ENCODE measurements at regions not wholly inside any gene's neighbourhood (a gene's known extent, or its start where the extent isn't known, plus 50 kb on each side); places are given as distances from the start of the nearest gene placed in this dataset.
"Not testable (repeated sequence)": the region's sequence is repeated elsewhere in the genome, so short reads cannot be mapped to it uniquely, and the experiment has no call there.

DNA sequence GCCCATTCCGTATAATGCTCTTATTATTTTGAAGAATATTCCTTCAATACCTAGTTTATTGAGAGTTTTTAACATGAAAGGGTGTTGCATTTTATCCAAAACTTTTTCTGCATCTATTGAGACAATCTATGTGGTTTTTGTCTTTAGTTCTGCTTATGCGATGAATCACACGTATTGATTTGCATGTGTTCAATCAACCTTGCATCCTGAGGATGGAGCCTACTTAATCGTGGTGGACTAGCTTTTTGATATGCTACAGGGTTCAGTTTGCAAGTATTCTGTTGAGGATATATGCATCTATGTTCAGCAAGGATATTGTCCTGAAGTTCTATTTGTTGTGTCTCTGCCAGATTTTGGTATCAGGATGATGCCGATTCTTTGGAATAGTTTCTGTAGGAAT is 1070.3 kb upstream of the CDH18 start:
- DNase-seq (ENCODE audit: low read depth) = no peak

- DNase-seq (ENCODE audit: low read depth) = no peak
Observed at GRCh38 chr5:21051945-21052344, 1063.9 kb upstream of the CDH18 start.

GRCh38 chr5:21049901-21050300 is 1061.9 kb upstream of the CDH18 start:
- no peak for DNase-seq (ENCODE audit: low read depth)

DNA sequence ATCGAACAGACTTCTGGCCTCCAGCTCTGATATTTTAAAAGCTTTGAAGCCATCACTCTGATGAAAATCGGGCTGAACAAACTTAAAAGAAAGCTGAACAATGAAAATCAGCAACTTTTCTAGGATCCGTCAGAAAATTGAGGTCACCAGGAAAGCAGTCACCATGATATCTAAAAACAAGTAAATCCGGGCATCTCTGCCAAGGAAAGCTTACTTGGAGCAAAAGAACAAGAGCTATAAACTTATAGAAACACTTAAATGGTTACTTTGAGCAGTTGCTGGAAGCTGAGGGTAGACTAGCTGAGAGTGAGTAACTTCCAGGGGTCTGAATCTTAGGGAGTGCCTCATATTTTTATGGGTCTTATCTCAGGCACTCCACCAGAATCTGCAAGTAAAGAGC is 1043.0 kb upstream of the CDH18 start:
- no peak for DNase-seq (ENCODE audit: low read depth)

GRCh38 chr5:21024966-21025365 is 1037.0 kb upstream of the CDH18 start:
- DNase-seq (ENCODE audit: low read depth) = no peak

DNA sequence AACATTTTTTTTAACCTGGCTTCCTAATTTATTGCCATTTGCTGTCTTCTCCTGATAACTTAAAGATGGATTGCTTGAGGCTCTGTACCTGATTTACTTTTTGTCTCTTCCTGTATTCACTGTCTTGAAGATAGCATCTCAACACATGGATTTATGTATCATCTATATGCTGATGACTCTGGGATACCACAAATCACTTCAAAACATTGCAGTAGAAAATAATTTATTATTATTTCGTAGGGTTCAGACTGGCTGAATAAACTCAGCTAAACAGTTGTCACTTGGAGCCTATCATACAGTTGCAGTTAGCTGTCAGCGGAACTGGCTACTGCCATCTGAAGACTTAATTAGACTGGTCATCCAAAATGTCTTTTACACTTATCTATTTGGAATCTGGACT is 1025.2 kb upstream of the CDH18 start:
- DNase-seq (ENCODE audit: low read depth) = no peak

DNA sequence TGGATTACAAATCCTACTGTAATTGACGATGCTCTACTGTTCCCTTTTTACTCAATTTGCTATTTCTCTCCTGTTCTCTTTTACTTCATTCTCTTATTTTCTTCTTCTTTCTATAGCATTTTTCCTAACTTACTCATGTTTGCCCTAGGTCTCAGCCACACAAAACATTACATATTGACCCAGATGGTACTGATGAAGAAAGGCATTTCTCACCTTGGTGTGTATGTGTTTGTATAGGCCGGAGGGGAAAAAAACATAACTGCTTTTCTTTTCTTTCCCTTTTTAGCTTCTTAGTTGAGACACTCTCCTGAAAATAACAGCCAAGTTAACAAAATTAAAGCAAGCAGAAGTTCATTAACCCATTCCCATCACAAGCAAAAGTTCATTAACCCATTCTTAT is 1019.8 kb upstream of the CDH18 start:
- no peak for DNase-seq (ENCODE audit: low read depth)

DNA sequence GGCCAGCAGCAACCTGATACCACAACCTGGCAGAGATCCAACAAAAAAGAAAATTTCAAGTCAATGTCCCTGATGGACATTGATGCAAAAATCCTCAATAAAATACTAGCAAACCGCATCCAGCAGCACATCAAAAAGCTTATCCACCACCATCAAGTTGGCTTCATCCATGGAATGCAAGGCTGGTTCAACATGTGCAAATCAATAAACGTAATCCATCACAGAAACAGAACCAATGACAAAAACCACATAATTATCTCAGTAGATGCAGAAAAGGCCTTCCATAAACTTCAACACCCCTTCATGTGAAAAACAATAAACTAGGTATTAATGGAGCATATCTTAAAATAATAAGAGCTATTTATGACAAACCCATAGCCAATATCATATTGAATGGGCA is 1000.9 kb upstream of the CDH18 start:
- not testable (repeated sequence) for DNase-seq (ENCODE audit: low read depth)

DNA sequence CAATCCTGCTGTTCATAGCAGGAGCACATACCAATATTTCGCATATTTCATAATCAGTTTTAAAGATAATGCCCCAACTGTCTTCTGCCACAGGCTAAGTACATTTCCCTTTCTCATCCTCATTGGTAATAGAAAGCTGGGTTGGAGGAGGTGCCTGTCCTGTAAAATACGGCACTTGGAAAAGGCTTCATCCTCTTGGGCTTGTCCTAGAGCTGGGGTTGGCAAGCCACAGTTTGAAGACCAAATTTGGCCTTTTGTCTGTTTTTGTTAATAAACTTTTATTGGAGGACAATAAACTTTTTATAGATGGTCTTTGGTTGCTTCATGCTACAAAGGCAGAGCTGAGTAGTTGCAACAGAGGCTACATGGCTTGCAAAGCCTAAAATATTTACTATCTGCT is 997.8 kb upstream of the CDH18 start:
- no peak for DNase-seq (ENCODE audit: low read depth)

GRCh38 chr5:20974426-20974825 is 986.4 kb upstream of the CDH18 start:
- peak; percentile 41 for DNase-seq (ENCODE audit: low read depth)

GRCh38 chr5:20972419-20972925 is 984.5 kb upstream of the CDH18 start:
- peak; percentile 70 for DNase-seq (ENCODE audit: low read depth)

DNA sequence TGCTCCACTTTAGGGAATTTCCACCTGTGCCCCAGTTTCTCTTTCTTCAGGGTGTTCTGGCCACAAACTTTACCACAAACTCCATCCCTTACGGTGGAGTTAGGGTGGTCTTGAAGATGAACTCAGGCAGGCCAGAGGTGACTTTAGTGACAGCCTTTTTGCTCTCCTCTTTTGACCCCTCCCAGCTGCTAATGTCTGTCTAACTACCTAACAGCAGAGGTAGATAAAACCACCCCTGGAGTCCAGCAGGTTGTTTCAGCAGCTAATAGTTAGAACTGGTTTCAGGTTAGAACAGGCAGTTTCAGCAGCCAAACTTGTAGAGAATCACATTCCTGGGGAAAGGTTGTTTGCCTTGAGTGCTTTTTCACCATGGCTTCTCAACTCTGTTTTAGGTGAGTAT is 971.3 kb upstream of the CDH18 start:
- DNase-seq (ENCODE audit: low read depth) = no peak

GRCh38 chr5:20958641-20959040 is 970.6 kb upstream of the CDH18 start:
- DNase-seq (ENCODE audit: low read depth) = no peak

GRCh38 chr5:20956134-20956533 is 968.1 kb upstream of the CDH18 start:
- DNase-seq (ENCODE audit: low read depth) = no peak

GRCh38 chr5:20949636-20950035 is 961.6 kb upstream of the CDH18 start:
- no peak for DNase-seq (ENCODE audit: low read depth)

DNA sequence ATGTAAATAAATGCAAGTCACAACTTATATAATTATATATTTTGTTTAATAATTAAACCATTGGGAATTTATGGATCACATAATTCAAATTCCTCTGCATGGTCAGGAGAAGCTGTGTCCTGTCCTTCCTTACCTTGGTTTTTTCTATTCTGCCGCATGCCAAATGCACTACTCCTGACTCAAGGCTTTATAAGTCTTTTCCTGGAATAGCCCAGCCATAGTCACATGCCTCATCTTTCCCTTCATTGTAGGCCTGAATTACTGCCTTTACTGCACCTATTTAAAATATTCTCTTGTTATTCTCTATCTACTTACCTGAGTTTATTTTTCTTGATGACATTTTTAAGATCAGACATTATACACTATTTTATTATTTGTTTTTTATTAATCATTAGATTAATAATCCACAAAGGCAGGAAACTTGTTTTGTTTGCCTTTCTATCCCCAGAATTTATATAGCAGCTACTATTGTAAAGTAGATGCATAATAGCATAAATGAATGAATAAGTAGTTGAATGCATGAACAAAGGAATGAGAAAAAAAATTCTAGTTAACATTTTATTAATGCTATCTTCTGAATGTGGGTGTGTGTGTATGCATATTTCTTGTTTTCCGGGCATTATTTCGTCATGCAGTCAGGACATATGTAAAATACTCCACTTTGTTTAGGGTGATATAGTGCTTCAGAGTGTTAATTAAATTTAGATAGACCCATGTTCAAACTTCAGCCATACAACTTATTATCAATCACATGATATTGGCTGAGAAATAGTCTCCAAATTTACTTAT is 955.4 kb upstream of the CDH18 start:
- DNase-seq (ENCODE audit: low read depth) = not testable (repeated sequence)

DNA sequence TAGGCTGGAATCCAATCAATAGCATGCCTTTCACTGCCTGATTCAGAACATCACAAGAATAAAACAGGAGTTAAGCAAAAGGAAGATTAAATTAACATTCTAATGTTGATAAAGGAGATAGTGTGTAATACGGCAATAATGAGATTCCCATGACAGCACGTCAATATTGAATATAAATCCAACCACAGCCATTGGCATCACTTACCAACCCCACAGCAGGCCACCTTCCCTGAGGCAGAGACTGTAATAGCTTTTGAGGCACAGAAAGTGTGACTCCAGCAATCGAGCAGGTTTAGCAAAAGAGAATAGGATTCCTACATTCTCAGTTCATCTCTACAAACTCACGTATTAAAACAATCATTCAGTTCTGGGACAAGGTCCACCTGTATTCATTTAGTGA is 954.6 kb upstream of the CDH18 start:
- not testable (repeated sequence) for DNase-seq (ENCODE audit: low read depth)

GRCh38 chr5:20940786-20941185 is 952.8 kb upstream of the CDH18 start:
- not testable (repeated sequence) for DNase-seq (ENCODE audit: low read depth)

DNA sequence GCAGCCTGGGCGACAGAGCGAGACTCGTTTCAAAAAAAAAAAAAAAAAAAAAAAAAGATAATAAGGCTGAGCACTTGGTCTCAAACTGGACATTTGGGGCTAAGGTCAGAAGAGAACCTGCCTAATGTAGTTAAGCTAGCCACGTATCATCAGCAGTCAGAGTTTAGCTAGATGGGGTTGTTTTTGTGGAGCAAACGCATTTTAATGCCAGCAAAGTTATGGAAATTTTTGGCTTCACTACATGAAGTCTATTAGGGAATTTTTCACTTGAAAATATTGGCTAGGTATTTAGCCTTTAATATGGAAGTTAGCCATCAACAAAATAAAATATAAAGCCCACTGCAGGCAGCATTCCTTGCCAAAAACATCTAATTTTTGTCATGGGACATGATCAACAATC is 902.9 kb upstream of the CDH18 start:
- DNase-seq (ENCODE audit: low read depth) = peak; percentile 1

GRCh38 chr5:20875726-20876125 is 887.7 kb upstream of the CDH18 start:
- DNase-seq (ENCODE audit: low read depth) = not testable (repeated sequence)

DNA sequence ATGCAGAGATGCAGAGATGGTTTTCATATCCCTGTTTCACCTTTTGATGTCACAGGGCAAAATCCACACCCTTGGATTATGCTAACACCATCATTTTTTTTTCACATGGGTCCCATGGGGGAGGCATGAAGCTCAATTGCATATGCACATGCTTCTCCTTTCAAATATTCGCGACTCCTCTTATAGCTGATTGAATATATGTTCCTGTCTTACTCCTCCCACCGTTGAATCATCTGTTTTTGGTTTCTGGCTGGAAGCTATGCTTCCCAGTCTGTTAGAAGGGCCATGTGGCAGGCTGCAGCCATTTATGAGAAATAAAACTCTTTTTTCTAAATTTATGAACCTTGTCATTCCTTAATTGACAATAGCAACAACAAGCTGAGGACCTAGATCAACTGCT is 877.9 kb upstream of the CDH18 start:
- not testable (repeated sequence) for DNase-seq (ENCODE audit: low read depth)

GRCh38 chr5:20833081-20833627 is 845.2 kb upstream of the CDH18 start:
- no peak for DNase-seq (ENCODE audit: low read depth)

Measured in Daoy (cell line).